HG03175 (cell line): ENCODE measurements at regions not wholly inside any gene's neighbourhood (a gene's known extent, or its start where the extent isn't known, plus 50 kb on each side); places are given as distances from the start of the nearest gene placed in this dataset.
A peak's percentile ranks its signal among the peaks of the same experiment; 100 is the strongest.
"Not testable (repeated sequence)": the region's sequence is repeated elsewhere in the genome, so short reads cannot be mapped to it uniquely, and the experiment has no call there.

Experiments used
- ATAC-seq: cut with Tn5 transposase; IDR thresholded peaks from one replicate; pipeline ENCODE4 v1.9.1; 2021; ENCODE audit warnings: mild to moderate bottlenecking, moderate library complexity; ENCODE audit not compliant: unreplicated experiment

- ATAC-seq: no peak
These were observed 368.3 kb upstream of the OLFM3 start for GRCh38 chr1:102365071-102365470.

GRCh38 chr1:102336602-102337001, 339.9 kb upstream of the OLFM3 start:
- no peak for ATAC-seq

- no peak for ATAC-seq
These were observed 321.5 kb upstream of the OLFM3 start for GRCh38 chr1:102318104-102318806.

- ATAC-seq: no peak
These were observed 318.4 kb upstream of the OLFM3 start for GRCh38 chr1:102315096-102315495.

GRCh38 chr1:102296116-102296515, 299.4 kb upstream of the OLFM3 start:
- ATAC-seq: no peak

- no peak for ATAC-seq
These were observed 286.2 kb upstream of the OLFM3 start for GRCh38 chr1:102282955-102283354.

- ATAC-seq: no peak
These were observed 266.3 kb upstream of the OLFM3 start for GRCh38 chr1:102262994-102263393.

- ATAC-seq: no peak
These were observed 256.2 kb upstream of the OLFM3 start for GRCh38 chr1:102252731-102253505.

GRCh38 chr1:102241431-102242338, 245.0 kb upstream of the OLFM3 start:
- ATAC-seq: peak; percentile 83

GRCh38 chr1:102239247-102239646, 242.5 kb upstream of the OLFM3 start:
- ATAC-seq: no peak

GRCh38 chr1:102234753-102235359, 238.1 kb upstream of the OLFM3 start:
- ATAC-seq: no peak

- ATAC-seq: no peak
These were observed 222.7 kb upstream of the OLFM3 start for GRCh38 chr1:102219463-102219862.

GRCh38 chr1:102210891-102211290, 214.2 kb upstream of the OLFM3 start:
- ATAC-seq: not testable (repeated sequence)

GRCh38 chr1:102191723-102192122, 195.0 kb upstream of the OLFM3 start:
- ATAC-seq: peak; percentile 51

GRCh38 chr1:102190429-102190828, 193.7 kb upstream of the OLFM3 start:
- ATAC-seq: no peak

- no peak for ATAC-seq
These were observed 189.8 kb upstream of the OLFM3 start for GRCh38 chr1:102186536-102186935.

- ATAC-seq: no peak
These were observed 188.5 kb upstream of the OLFM3 start for GRCh38 chr1:102185260-102185659.

- no peak for ATAC-seq
These were observed 187.8 kb upstream of the OLFM3 start for GRCh38 chr1:102184477-102184876.

GRCh38 chr1:102183711-102184110, 187.0 kb upstream of the OLFM3 start:
- ATAC-seq: no peak

- no peak for ATAC-seq
These were observed 186.0 kb upstream of the OLFM3 start for GRCh38 chr1:102182603-102183260.
